NCI-H1436 (cell line): ENCODE measurements at regions not wholly inside any gene's neighbourhood (a gene's known extent, or its start where the extent isn't known, plus 50 kb on each side); places are given as distances from the start of the nearest gene placed in this dataset.
"Not testable (repeated sequence)": the region's sequence is repeated elsewhere in the genome, so short reads cannot be mapped to it uniquely, and the experiment has no call there.

Experiments
- DNase-seq: peaks from one replicate; lab custom pipeline; 2025; lab: John Stamatoyannopoulos, UW

GRCh38 chr3:164927728-164928127, 150.6 kb downstream of the SI start:
- no peak for DNase-seq

DNA sequence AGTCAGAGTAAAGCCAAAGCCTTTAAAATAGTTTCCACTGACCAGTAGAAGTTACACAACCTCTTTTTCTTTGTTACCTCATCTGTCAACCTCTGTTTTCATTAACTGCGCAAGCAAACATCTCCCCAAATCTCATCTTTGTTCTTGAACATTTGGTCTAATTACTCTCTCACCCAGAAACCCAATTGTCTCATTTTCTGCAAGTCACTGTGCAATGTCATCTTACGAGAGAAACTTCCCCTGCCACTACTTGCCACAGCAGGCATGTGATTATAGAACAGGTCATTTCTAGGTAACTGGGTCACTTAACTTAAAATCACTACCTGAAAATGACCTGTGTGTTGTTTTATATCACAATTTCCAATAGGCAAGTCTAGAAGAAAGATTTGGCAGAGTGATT, 159.4 kb downstream of the SI start:
- no peak for DNase-seq

GRCh38 chr3:164912916-164913315, 165.4 kb downstream of the SI start:
- no peak for DNase-seq

GRCh38 chr3:164903820-164904451, 174.4 kb downstream of the SI start:
- no peak for DNase-seq

- no peak for DNase-seq
These were observed 181.0 kb downstream of the SI start for GRCh38 chr3:164897342-164897741.

- no peak for DNase-seq
These were observed 188.2 kb downstream of the SI start for GRCh38 chr3:164890061-164890460.

DNA sequence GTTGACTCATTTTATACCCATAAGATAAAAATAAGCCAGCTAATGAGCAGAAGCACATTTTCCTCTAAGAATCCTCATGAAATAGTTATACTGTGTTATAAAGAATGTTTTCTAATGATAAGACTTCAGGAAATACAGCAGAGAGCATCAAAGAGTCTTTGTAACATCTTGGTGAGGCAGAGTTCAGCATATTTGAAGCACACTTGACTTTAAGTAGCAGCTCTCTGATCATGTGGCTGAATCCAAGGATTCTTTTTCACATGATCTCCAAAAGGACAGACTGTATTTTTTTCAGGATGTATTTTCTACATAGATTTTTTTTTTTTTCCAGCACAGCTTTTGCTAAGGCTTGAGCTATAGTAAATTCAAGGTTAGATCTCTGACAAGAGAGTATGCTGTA, 195.1 kb downstream of the SI start:
- no peak for DNase-seq

DNA sequence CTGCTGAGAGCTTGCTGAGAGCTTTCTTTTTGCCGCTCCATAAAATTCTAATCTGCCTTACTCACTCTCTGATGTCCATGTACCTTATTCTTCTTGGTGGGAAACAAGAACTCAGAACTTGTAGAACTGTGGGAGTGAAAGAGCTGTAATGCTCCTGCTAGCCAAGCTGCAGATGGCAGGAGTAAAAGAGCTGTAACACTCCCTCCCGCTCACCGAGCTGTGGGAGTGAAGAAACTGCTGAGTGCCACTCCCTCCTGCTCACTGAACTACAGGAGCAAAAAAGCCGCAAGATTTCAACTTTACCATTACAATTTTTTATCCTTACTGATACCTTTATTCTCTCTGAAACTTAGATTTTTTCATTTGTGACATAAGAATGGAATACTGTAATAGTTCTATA, 199.1 kb downstream of the SI start:
- DNase-seq = no peak

- DNase-seq = no peak
These were observed 213.8 kb downstream of the SI start for GRCh38 chr3:164864454-164864853.

- no peak for DNase-seq
These were observed 225.4 kb downstream of the SI start for GRCh38 chr3:164852866-164853265.

DNA sequence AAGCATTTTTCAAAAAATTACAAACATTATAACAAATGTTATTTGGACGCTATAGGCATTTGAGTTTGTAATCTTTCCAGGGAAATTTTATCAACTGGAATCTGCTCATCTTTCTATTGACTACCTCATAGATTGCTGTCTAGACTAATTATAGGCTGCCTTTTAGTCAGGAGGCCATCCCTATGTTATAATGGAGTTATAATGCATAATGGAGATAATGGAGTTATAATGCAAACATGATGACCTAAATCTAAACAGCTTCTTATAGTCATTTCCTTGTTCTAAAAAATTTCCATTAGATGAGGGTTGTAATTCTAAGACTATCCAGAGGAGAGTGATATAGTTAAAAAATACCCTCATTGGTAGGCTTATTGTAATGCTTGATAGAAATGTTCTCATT, 226.4 kb downstream of the SI start:
- no peak for DNase-seq

DNA sequence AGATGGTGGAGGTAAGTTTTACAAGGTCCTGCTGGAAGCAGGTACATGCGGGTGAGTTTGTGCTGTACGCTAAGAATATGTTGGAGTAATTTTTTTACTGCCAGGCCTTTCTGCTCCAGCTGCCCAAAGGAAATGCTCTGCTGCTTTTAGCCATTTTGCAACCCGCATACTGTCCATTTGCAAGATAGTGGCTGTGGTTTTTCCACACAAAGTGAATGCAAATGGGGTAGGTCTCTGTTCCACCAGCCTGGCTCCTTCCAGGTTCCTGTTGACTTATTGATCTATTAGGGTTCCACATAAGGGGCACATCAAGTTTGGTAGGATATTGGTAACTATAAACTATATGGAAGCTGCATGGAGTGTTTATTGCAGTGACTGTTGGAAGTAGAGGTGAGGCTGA, 227.1 kb downstream of the SI start:
- no peak for DNase-seq

DNA sequence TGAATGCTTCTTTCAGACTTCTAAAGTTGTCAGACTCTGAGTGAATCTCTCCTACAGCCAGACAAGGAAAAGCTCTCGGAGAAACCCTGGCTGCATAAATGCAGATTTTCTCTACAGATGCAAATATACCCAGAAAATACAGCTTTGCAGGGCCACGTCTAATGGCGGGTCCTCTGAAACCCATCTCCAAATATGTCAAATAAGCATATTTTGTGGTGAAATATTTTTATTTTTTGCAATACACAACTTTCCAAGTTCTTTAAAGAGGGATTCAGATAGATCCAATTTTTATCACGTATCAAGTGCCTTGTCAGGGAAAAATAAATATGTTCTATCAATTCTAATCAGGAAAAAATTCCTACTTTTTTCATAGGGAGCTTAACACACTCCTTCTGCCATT, 229.4 kb downstream of the SI start:
- no peak for DNase-seq

GRCh38 chr3:164845739-164846138, 232.6 kb downstream of the SI start:
- DNase-seq = no peak

DNA sequence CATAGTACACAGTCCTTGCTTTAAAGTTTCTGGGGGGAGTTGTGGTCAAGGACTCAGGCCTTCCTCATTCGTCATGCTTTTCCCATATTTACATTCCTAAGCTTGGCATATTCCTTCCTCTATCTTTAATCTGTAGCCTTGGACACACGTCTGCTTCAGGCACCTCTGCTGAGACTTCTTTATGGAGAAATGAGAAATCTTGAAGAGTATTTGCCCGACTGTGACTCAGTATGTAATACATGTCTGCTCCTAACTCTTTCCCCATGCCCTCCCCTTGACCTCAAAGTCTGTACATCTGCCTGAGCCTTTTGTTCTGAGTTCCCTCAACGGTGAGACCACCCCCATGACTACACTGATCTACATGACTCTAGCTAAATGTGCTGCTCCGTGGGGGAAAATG, 246.1 kb downstream of the SI start:
- DNase-seq = no peak

DNA sequence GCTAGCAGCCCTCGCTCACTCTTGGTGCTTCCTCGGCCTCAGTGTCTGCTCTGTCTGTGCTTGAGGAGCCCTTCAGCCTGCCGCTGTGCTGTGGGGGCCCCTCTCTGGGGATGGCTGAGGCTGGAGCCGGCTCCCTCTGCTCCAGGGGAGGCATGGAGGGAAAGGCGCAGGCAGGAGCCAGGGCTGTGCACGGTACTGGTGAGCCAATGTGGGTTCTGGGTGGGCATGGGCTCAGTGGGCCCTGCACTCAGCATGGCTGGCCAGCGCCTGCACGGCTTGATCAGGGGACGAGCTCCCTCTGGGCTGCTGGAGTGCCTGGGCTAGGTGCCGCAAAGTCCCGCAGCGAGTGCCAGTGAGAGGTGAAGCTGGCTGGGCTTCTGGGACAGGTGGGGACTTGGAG, 260.0 kb downstream of the SI start:
- DNase-seq = no peak

DNA sequence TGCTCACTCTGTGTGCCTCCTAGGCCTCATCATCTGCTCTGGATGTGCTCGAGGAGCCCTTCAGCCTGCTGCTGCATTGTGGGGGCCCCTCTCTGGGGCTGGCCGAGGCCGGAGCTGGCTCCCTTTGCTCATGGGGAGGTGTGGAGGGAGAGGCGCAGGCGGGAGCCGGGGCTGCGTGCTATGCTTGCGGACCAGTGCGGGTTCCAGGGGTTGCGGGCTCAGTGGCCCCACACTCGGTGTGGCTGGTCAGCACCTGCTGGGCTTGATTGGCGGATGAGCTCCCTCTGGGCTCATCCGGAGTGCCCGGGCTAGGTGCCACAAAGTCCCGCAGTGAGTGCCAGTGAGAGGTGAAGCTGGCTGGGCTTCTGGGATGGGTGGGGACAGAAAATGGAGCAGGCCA, 264.2 kb downstream of the SI start:
- no peak for DNase-seq

- DNase-seq = no peak
These were observed 266.3 kb downstream of the SI start for GRCh38 chr3:164812042-164812441.

- DNase-seq = no peak
These were observed 272.1 kb downstream of the SI start for GRCh38 chr3:164806188-164806587.

DNA sequence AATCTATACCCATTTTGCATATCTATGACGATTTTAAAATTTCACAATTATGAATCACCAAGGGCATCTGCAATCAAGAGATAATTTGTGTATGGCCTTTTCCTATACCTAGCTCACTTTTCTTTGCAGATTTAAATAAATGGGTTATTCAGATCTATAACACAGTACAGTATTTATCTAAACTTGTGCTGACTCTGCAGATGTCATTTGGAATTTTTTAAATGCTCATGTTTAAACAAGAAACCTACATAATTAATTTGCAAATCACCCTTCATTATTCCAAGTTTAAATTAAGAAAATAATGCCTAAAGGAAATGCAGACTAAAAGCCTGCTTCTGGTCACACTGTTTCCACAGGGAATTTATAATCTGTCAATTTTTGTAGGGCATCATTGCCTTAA, 284.2 kb downstream of the SI start:
- DNase-seq = no peak

GRCh38 chr3:164791263-164791662, 287.0 kb downstream of the SI start:
- no peak for DNase-seq

GRCh38 chr3:164784407-164784806, 293.9 kb downstream of the SI start:
- DNase-seq = not testable (repeated sequence)

- no peak for DNase-seq
These were observed 296.5 kb downstream of the SI start for GRCh38 chr3:164781755-164782154.

DNA sequence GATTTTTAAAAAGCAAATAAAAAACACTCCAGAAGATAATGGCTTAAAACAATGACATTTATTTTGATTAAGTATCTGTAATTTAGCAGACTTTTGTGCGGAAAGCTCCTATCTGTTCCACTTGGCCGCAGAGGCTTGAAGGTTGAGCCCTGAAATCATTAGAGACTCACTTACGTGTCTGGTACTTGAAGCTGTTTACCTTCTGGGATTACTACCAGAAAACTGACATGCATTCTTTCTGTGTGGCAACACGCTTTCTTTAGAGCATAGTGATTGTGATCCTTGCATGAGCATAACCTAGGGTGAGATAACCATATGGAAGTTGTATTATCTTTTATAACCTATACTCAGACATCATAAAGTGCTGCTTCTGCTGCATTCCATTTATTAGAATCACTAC, 298.5 kb downstream of the SI start:
- peak; percentile 4 for DNase-seq

DNA sequence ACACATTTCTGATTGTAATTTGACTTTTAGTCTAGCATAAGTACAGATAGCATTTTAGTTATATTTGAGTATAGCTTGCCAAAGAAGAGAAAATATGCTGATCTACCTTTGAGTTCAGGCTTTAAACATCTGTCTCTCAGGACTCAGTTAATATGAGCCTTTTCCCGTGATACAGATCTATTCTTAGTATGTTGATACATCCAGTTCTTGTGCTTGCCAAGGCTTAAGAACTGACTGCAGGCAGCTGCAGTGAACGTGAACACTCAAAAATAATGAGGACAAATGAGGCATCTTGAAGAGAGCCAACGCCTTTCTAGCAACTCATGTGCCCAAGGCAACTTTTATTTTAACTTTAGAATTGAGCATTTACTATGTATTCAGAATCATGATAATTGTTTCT, 325.5 kb downstream of the SI start:
- DNase-seq = no peak
